ENCODE measurements at regions not wholly inside any gene's neighbourhood (a gene's known extent, or its start where the extent isn't known, plus 50 kb on each side); places are given as distances from the start of the nearest gene placed in this dataset.

DNA sequence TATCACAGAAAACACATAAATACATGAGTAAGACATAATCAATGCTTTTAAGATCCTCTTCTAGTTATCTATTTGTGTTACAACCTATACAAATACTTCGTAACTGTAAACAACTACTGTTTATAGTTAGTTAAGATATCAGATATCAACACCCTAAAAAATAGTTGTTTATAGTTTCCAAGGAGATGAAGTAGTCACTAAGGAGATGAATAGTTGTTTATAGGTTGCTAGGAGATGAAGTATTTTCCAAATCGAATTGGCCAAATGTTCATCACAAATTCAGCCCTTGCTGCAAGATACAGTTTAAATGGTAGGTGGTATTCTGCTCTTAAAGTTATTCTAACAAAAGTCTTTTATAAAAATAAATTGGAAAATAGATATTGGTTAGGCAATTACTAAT lies 618.2 kb upstream of the PCDH10 start:
- Histone ChIP-seq H3K27me3 (no peaks in the 10 kb centered on the region), H3K4me3 (no peak overlapping the region), H3K9me3 (no peaks in the 10 kb centered on the region), H3K36me3 (no peaks in the 10 kb centered on the region), H3K4me1 (no peaks in the 10 kb centered on the region), H3K27ac (no peak overlapping the region)
- no peak for DNase-seq (ENCODE audit: low spot score)
- TF ChIP-seq CTCF (IDR thresholded peaks at IDR 0.05), result no peak

- Histone ChIP-seq H3K9me3 (no peaks in the 10 kb centered on the region), H3K36me3 (no peaks in the 10 kb centered on the region), H3K27ac (no peak overlapping the region), H3K27me3 (no peaks in the 10 kb centered on the region), H3K4me3 (no peak overlapping the region), H3K4me1 (no peaks in the 10 kb centered on the region)
- no peak for TF ChIP-seq CTCF (IDR thresholded peaks at IDR 0.05)
- no peak for DNase-seq (ENCODE audit: low spot score)
Observed at GRCh38 chr4:132540268-132540667, 608.8 kb upstream of the PCDH10 start.

GRCh38 chr4:132540797-132541196 lies 608.3 kb upstream of the PCDH10 start:
- DNase-seq (ENCODE audit: low spot score), result no peak
- no peaks in the 10 kb centered on the region for H3K27me3 ChIP-seq
- H3K9me3 ChIP-seq, result no peaks in the 10 kb centered on the region
- H3K4me1 ChIP-seq, result no peaks in the 10 kb centered on the region
- H3K36me3 ChIP-seq, result no peaks in the 10 kb centered on the region
- no peak overlapping the region for H3K27ac ChIP-seq
- TF ChIP-seq CTCF (IDR thresholded peaks at IDR 0.05), result no peak
- no peak overlapping the region for H3K4me3 ChIP-seq

- Histone ChIP-seq H3K9me3 (no peaks in the 10 kb centered on the region), H3K36me3 (no peaks in the 10 kb centered on the region), H3K4me3 (no peak overlapping the region), H3K27ac (no peak overlapping the region), H3K27me3 (no peaks in the 10 kb centered on the region), H3K4me1 (no peaks in the 10 kb centered on the region)
- DNase-seq (ENCODE audit: low spot score), result no peak
- TF ChIP-seq CTCF (IDR thresholded peaks at IDR 0.05), result no peak
Observed at GRCh38 chr4:132542228-132542627, 606.9 kb upstream of the PCDH10 start.

- Histone ChIP-seq H3K4me3 (no peak overlapping the region), H3K4me1 (no peaks in the 10 kb centered on the region), H3K27me3 (no peaks in the 10 kb centered on the region), H3K36me3 (no peaks in the 10 kb centered on the region), H3K9me3 (no peaks in the 10 kb centered on the region), H3K27ac (no peak overlapping the region)
- no peak for TF ChIP-seq CTCF (IDR thresholded peaks at IDR 0.05)
- no peak for DNase-seq (ENCODE audit: low spot score)
Observed at GRCh38 chr4:132548463-132548862, 600.6 kb upstream of the PCDH10 start.

- no peaks in the 10 kb centered on the region for H3K9me3 ChIP-seq
- no peak for TF ChIP-seq CTCF (IDR thresholded peaks at IDR 0.05)
- no peaks in the 10 kb centered on the region for H3K4me1 ChIP-seq
- H3K27me3 ChIP-seq, result no peaks in the 10 kb centered on the region
- no peak for DNase-seq (ENCODE audit: low spot score)
- H3K36me3 ChIP-seq, result no peaks in the 10 kb centered on the region
- no peak overlapping the region for H3K4me3 ChIP-seq
- H3K27ac ChIP-seq, result no peak overlapping the region
Observed at GRCh38 chr4:132556316-132556715, 592.8 kb upstream of the PCDH10 start.

All from right atrium auricular region (tissue), 2 donors.